ENCODE measurements at regions not wholly inside any gene's neighbourhood (a gene's known extent, or its start where the extent isn't known, plus 50 kb on each side); places are given as distances from the start of the nearest gene placed in this dataset.
A peak's percentile ranks its signal among the peaks of the same experiment; 100 is the strongest.
"Not testable (repeated sequence)": the region's sequence is repeated elsewhere in the genome, so short reads cannot be mapped to it uniquely, and the experiment has no call there.

- peaks cover 0 to 5% (median 3%) of the 10 kb centered on the region in 3 donors for H3K27me3 ChIP-seq
- in situ Hi-C loops (cut with MboI; ENCODE audit: low sequenced_read_pairs in 4 of 4): no loop called here
- DNase-seq (no peak), ATAC-seq (peak in 1 of 2 donors; percentile 39)
- H3K4me3 ChIP-seq: no peak overlapping the region
- intact Hi-C loops (cut with DNase I; ENCODE audit: low total_unique reads): no loop called here
- no peaks in the 10 kb centered on the region for H3K4me1 ChIP-seq
- H3K36me3 ChIP-seq: no peaks in the 10 kb centered on the region
- H3K27ac ChIP-seq: no peak overlapping the region
- no peaks in the 10 kb centered on the region for H3K9me3 ChIP-seq
- TF ChIP-seq POLR2A (IDR thresholded peaks at IDR 0.05) (no peak), CTCF (IDR thresholded peaks at IDR 0.05 in 4 of 5, conservative IDR thresholded peaks at IDR 0.05 in 1 of 5) (peak in 2 of 5 experiments; percentile 31 to 45)
These were observed 212.4 kb downstream of the RPIA start for GRCh38 chr2:88903749-88904353.

GRCh38 chr2:88913280-88913679 lies 221.8 kb downstream of the RPIA start:
- no peak overlapping the region for H3K27ac ChIP-seq
- H3K27me3 ChIP-seq: no peaks in the 10 kb centered on the region
- H3K36me3 ChIP-seq: no peaks in the 10 kb centered on the region
- no peak for ATAC-seq
- H3K9me3 ChIP-seq: no peaks in the 10 kb centered on the region
- in situ Hi-C loops (cut with MboI; ENCODE audit: low sequenced_read_pairs in 4 of 4): no loop called here
- intact Hi-C loops (cut with DNase I; ENCODE audit: low total_unique reads): no loop called here
- H3K4me3 ChIP-seq: no peak overlapping the region
- DNase-seq: no peak
- H3K4me1 ChIP-seq: no peaks in the 10 kb centered on the region
- TF ChIP-seq CTCF (IDR thresholded peaks at IDR 0.05 in 4 of 5, conservative IDR thresholded peaks at IDR 0.05 in 1 of 5): no peak
- TF ChIP-seq POLR2A (IDR thresholded peaks at IDR 0.05): no peak

GRCh38 chr2:88919087-88919738 lies 227.7 kb downstream of the RPIA start:
- H3K27ac ChIP-seq: no peak overlapping the region
- ATAC-seq (no peak), DNase-seq (no peak)
- H3K4me1 ChIP-seq: no peaks in the 10 kb centered on the region
- intact Hi-C loops (cut with DNase I; ENCODE audit: low total_unique reads): no loop called here
- in situ Hi-C loops (cut with MboI; ENCODE audit: low sequenced_read_pairs in 4 of 4): no loop called here
- no peaks in the 10 kb centered on the region for H3K36me3 ChIP-seq
- H3K4me3 ChIP-seq: no peak overlapping the region
- TF ChIP-seq POLR2A (IDR thresholded peaks at IDR 0.05): no peak
- peak in 1 of 5 experiments; percentile 35 for TF ChIP-seq CTCF (IDR thresholded peaks at IDR 0.05 in 4 of 5, conservative IDR thresholded peaks at IDR 0.05 in 1 of 5)
- no peaks in the 10 kb centered on the region for H3K9me3 ChIP-seq
- H3K27me3 ChIP-seq: no peaks in the 10 kb centered on the region

- intact Hi-C loops (cut with DNase I; ENCODE audit: low total_unique reads); DNase-seq; H3K27me3 ChIP-seq; H3K27ac ChIP-seq; H3K36me3 ChIP-seq; ATAC-seq; H3K9me3 ChIP-seq; in situ Hi-C loops (cut with MboI; ENCODE audit: low sequenced_read_pairs in 4 of 4); H3K4me3 ChIP-seq; H3K4me1 ChIP-seq: not testable (repeated sequence)
These were observed 228.9 kb downstream of the RPIA start for GRCh38 chr2:88920399-88920798.

- no peaks in the 10 kb centered on the region for H3K36me3 ChIP-seq
- H3K27me3 ChIP-seq: no peaks in the 10 kb centered on the region
- intact Hi-C loops (cut with DNase I; ENCODE audit: low total_unique reads): no loop called here
- TF ChIP-seq POLR2A (IDR thresholded peaks at IDR 0.05) (no peak), CTCF (IDR thresholded peaks at IDR 0.05 in 4 of 5, conservative IDR thresholded peaks at IDR 0.05 in 1 of 5) (no peak)
- no peaks in the 10 kb centered on the region for H3K4me1 ChIP-seq
- DNase-seq (no peak), ATAC-seq (no peak)
- H3K27ac ChIP-seq: no peak overlapping the region
- in situ Hi-C loops (cut with MboI; ENCODE audit: low sequenced_read_pairs in 4 of 4): no loop called here
- no peaks in the 10 kb centered on the region for H3K9me3 ChIP-seq
- H3K4me3 ChIP-seq: no peak overlapping the region
These were observed 233.1 kb downstream of the RPIA start for GRCh38 chr2:88924533-88924932.

All from gastrocnemius medialis (tissue), 4 donors.